ENCODE measurements at regions not wholly inside any gene's neighbourhood (a gene's known extent, or its start where the extent isn't known, plus 50 kb on each side); places are given as distances from the start of the nearest gene placed in this dataset.
"Not testable (repeated sequence)": the region's sequence is repeated elsewhere in the genome, so short reads cannot be mapped to it uniquely, and the experiment has no call there.

GRCh38 chr11:123344188-123344587 is 85.9 kb upstream of the GRAMD1B start:
- DNase-seq, result not testable (repeated sequence)

DNA sequence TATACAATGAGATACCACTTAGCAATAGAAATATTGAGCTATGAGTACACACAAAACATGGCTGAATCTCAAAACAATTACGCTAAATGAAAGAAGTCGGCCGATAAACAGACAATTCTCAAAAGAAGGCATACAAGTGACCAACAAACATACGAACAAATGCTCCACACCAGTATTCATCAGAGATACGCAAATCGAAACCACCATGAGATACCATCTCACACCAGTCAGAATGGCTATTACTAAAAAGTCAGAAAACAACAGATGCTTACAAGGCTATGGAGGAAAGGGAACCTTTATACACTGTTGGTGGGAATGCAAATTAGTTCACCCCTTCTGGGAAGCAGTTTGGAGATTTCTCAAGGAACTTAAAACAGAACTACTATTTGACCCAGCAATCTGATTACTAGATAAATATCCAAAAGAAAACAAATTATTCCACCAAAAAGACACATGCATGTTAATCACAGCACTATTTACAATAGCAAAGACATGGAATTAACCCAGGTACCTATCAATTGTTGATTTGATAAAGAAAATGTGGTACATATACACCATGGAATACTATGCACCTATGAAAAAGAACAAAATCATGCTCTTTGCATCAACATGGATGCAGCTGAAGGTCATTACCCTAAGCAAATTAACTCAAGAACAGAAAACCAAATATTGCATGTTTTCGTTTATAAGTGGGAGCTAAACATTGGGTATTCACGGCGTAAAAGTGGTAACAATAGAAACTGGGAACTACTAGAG is 90.9 kb upstream of the GRAMD1B start:
- DNase-seq, result no peak

DNA sequence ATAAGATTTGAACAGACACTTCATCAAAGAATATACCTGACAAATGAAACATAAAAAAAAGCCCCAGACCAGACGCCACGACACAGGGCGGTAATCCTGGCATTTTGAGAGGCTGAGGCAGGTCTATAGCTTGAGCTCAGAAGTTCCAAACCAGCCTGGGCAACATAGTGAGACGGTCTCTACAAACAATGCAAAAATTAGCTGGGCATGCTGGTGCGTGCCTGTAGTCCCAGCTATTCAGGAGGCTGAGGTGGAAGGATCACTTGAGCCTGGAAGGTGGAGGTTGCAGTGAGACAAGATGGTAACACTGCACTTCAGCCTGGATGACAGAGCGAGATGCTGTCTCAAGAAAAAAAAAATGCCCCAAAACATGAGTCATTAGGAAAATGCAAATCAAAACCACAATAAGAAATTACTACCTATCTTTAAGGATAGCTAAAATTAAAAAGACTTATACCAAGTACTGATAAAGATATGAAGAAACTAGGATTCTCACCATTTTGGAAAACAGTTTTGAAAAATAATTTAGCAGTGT is 91.7 kb upstream of the GRAMD1B start:
- no peak for DNase-seq

DNA sequence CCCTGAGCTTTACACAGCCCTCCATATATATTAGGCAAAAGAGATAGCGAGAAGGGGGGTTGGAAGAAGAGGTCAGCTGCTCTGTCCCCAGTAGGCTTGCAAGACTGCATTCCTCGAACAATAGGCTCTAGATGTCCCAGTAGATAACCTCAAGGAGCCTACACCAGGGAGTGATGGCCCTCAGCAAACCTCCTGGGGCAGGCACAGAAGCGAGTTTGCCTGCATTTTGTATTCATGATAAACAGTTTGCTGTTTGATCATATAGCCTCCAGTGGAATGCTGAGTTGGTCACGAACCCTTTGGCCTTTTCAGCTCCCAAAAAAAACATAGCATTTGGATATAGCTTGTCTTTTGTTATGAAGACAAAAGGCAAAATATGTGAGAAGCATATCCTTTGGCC is 95.1 kb upstream of the GRAMD1B start:
- no peak for DNase-seq

- not testable (repeated sequence) for DNase-seq
Measured at GRCh38 chr11:123332577-123332976, 97.5 kb upstream of the GRAMD1B start.

- DNase-seq, result no peak
Measured at GRCh38 chr11:123330948-123331347, 99.1 kb upstream of the GRAMD1B start.

GRCh38 chr11:123330471-123330870 is 99.6 kb upstream of the GRAMD1B start:
- DNase-seq, result no peak

DNA sequence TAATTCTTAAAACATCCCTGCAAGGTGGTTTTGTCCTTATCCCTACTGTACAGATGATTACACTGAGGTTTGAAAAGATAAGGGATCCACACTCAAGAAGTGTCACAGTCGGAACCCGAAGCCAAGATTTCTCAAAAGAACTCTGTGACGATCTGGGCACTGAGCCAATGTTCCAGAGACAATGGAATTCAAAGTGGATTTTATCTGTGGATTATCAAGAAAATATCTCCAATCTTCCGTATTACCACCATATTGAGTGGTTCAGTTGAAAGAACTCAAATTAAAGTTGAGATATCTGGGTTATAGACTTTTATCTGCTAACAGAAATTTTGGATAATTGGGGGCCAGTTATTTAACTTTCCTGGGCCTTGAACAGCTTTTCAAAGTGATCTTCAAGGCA is 100.0 kb upstream of the GRAMD1B start:
- DNase-seq, result no peak

DNA sequence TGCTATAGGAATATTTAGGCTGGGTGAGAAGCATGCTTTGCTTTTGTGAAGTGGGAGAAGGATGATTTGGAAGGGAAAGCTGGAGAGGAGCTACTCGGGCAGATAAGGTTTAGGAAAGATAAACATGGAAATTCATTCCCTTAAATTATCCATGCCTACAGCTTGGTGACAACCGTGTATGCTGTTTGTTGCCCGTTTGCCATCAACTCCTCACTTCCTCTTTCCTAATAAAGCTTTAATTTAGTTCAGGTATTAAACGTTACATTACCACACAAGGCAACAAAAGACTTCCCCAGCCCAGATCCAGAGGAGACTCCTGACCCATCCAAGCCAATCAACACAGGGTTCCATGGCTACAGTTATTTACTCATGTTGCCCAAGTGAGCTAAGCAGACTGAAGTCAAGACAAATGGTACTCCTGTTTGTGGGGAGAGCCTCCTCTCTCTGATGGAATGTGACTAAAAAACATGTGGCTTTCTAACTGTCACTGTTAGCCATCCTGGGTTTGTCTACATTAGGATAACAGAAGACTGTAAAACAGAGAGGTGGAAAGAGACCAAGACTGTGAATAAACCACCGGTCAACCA is 101.7 kb upstream of the GRAMD1B start:
- no peak for DNase-seq

DNA sequence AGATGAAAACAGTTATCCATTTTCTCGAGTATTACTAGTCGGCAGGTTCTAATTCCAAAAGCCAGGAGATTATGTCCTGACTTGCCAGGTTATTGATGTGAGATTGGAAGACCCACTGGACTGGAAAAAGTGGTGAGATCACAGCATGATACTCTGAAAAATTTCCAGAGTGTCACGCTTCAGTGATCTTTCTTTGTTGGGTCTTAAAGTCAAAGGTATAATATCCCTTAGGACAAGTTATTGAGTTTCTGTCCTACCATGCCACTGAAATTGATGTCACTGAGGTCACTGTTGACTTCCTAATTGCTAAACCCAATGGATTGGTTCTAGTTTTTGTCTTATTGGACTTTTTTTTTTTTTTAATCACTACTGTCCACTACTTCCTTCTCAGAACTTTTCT is 104.5 kb upstream of the GRAMD1B start:
- no peak for DNase-seq

GRCh38 chr11:123323568-123323967 is 106.5 kb upstream of the GRAMD1B start:
- no peak for DNase-seq

- DNase-seq, result no peak
Measured at GRCh38 chr11:123321636-123322035, 108.4 kb upstream of the GRAMD1B start.

DNA sequence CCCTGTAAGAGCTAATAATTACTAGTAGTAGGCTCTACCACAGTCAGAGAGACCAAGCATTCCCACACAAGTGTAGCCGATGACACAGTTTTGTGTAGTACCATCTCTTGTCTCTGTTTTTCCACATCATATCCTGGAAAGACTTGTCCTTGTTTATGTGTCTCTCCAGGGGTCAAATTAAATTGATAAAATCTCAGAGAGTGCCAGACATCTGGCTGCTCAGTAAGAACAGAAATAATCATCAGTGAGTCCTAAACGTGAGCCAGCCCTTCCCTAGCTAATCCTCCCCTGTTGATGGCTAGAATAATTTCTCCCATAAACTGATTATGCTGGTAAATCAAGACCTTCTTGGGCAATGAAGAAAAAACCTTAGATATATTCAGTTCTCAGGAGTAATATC is 111.4 kb upstream of the GRAMD1B start:
- no peak for DNase-seq

GRCh38 chr11:123318132-123318531 is 111.9 kb upstream of the GRAMD1B start:
- not testable (repeated sequence) for DNase-seq

DNA sequence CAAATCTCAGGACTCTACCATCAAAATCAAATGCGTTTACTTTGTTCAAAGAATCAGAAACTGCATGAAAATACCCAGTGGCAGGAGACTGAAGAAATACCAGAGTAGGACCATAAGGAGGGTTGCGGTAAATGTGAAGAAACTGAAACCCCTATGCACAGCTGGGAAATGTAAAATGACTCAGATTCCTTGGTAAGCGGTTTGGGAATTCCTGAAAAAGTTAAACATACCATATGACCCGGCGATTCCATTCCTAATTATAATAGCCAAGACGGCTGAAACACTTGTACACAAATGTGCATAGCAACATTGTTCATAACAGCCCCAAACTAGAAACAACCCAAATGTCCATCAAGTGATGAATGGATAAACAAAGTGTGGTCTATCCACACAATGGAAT is 114.1 kb upstream of the GRAMD1B start:
- DNase-seq, result no peak

GRCh38 chr11:123314972-123315371 is 115.1 kb upstream of the GRAMD1B start:
- DNase-seq, result no peak

DNA sequence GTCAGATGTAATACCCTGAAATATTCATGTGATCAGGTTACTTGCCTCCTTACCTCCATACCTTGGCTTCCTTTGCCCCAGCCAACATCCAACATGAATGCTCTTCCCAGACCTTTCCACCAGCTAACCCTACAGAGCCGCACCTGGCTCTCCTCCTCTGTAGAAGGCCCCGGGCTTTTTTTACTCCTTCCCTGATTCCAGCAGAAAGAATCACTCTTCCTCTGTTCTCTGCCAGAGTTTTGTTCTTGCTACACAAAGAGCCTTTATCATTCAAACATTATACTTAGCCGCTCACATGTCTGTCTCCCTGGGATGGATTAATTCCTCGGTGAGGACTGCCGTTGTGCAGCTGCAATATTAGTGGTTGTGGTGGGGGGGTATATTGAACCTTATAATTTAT is 116.8 kb upstream of the GRAMD1B start:
- no peak for DNase-seq

- DNase-seq, result no peak
Measured at GRCh38 chr11:123308077-123308476, 113.0 kb upstream of the CLMP start.

DNA sequence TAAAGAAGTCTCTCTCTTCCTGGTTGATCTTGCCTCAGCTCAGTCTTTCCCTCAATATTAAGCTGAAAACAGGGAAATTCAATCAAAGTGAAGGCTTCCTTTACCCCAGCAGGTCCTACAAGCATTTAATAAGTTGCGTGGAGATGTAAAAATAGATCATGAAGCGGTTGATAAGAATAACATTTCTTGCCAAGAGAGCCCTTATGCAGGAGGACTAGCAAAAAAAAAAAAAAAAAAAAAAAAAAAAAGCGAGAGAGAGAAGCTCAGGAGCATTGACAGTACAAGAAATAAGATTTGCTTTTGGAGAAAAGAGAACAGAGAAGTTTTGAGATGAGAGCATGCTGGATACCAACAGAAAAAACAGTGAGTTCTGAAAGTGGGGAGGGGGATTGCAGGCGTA is 112.2 kb upstream of the CLMP start:
- no peak for DNase-seq

GRCh38 chr11:123306531-123306930 is 111.5 kb upstream of the CLMP start:
- DNase-seq, result no peak

GRCh38 chr11:123305601-123306375 is 110.7 kb upstream of the CLMP start:
- no peak for DNase-seq

DNA sequence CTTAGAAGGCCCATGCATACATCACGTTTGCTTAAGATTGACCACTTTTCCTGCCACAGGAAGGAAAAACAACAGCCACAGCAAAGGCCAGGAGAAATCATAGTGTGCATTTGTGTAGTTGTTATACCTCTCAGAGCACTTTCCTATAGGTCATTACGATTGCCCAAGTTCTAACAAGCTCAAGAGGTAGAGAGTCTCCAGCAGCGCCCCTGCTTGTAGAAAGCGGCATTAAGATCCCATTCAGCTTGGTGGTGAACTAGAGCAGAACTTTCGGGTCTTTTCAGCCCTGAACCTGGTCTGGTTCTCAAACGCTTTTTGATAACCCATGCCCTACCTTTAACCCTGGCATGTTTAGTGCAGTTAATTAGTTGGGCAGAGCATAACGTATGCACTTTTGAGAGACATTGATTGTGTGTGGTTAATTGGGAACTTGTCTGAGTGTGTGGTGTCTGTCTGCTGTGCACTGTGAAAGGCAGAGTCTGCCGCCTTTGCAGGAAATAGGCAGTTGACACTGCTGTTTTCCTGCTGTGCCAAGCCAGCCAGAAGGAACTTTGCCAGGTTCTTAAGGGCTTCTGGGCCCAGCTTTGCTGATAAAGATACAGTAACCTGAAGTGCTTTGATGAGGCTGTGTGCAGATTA is 109.9 kb upstream of the CLMP start:
- no peak for DNase-seq

GRCh38 chr11:123303924-123304323 is 108.9 kb upstream of the CLMP start:
- DNase-seq, result no peak
